Non-pigmented ciliary epithelial cell (primary cell): ENCODE measurements at regions not wholly inside any gene's neighbourhood (a gene's known extent, or its start where the extent isn't known, plus 50 kb on each side); places are given as distances from the start of the nearest gene placed in this dataset.

ENCODE experiments used
- DNase-seq: peaks from one replicate; pipeline ENCODE4 v3.0.0-alpha.2; 2010; ENCODE audit warnings: low read depth

DNA sequence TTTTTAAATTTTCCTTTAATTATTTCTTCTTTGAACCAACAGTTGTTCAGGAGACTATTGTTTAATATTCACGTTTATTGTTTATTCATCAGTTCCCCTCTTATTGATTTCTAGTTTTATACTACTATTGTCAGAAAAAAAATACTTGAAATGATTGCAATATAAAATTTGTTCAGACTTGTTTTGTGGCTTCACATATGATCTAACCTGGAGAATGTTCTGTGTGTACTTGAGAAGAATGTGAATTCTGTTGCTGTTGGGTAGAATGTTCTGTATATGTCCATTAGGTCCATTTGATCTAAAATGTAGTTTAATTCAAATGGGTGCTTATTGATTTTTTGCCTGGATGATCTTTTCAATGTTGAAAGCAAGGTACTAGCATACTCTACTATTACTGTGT lies 408.7 kb upstream of the RIOK2 start:
- DNase-seq = no peak

GRCh38 chr5:97600486-97600885 lies 417.4 kb upstream of the RIOK2 start:
- DNase-seq = no peak

GRCh38 chr5:97601651-97602050 lies 418.6 kb upstream of the RIOK2 start:
- no peak for DNase-seq

DNA sequence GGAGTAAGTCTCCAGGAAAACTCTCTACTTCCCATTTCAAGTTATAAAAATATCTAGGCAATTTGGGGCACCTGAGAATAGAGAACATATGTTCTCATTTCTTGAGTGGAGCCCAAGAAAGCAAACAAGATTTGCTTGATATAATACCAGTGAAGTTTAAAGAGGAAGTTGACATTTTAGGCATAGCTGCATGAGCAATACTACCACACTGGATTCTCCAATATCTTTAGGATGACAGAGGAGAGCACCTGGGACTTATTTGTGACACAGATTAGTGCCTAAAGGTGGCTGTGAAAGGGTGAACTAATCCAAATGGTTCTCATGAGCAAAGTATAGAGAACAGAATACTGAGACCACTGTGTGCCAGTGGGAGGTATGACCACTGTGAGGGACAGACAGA lies 423.5 kb upstream of the RIOK2 start:
- no peak for DNase-seq

- no peak for DNase-seq
Observed at GRCh38 chr5:97608501-97608900, 425.5 kb upstream of the RIOK2 start.

GRCh38 chr5:97618721-97619120 lies 435.7 kb upstream of the RIOK2 start:
- DNase-seq = no peak

- no peak for DNase-seq
Observed at GRCh38 chr5:97623441-97623840, 440.4 kb upstream of the RIOK2 start.

- no peak for DNase-seq
Observed at GRCh38 chr5:97624886-97625285, 441.8 kb upstream of the RIOK2 start.

GRCh38 chr5:97627272-97627671 lies 444.2 kb upstream of the RIOK2 start:
- DNase-seq = no peak

DNA sequence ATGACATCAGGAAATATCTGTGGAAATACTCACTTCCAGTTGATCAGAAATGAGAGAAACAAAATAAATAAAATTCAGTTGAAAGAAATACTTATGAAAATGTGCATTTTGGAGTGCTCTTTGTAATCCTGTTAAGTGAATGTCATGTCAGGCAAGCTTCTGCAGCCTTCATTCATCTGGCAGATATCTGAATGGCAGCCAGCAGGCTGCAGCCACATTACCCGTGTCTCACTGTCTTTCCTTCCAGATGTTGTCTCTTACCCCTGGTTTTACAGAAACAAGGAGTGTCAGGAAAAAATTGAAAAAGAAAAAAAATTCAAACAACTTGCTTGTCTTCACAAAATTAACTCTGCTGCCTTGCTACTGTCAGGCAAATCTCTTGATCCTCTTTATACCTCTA lies 445.0 kb upstream of the RIOK2 start:
- no peak for DNase-seq

GRCh38 chr5:97628807-97629206 lies 445.8 kb upstream of the RIOK2 start:
- no peak for DNase-seq

- DNase-seq = peak; percentile 75
Observed at GRCh38 chr5:97629276-97629675, 446.2 kb upstream of the RIOK2 start.

GRCh38 chr5:97635553-97635952 lies 452.5 kb upstream of the RIOK2 start:
- no peak for DNase-seq

DNA sequence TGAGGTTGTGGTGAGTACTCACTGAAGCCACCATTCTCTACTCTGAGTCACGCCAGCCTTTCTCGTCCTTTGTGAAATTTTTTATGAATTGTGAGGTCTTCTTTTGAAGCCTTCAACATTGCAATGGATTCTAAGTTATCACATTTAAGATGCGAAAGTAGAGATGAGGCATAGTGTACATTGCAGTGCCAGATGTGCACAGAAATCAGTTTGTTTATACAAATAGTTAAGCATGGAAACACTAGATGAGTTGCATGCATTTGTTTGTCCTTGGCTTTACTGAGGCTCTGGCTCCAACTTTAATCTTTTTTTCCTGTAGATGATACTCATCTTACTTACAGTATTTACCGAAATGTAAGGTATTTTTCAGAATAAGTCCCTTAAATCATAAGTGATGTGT lies 453.7 kb upstream of the RIOK2 start:
- DNase-seq = no peak

GRCh38 chr5:97641081-97641480 lies 458.0 kb upstream of the RIOK2 start:
- DNase-seq = no peak

- DNase-seq = no peak
Observed at GRCh38 chr5:97644206-97644605, 461.2 kb upstream of the RIOK2 start.

- no peak for DNase-seq
Observed at GRCh38 chr5:97644896-97645295, 461.8 kb upstream of the RIOK2 start.

GRCh38 chr5:97657239-97657638 lies 474.2 kb upstream of the RIOK2 start:
- no peak for DNase-seq

DNA sequence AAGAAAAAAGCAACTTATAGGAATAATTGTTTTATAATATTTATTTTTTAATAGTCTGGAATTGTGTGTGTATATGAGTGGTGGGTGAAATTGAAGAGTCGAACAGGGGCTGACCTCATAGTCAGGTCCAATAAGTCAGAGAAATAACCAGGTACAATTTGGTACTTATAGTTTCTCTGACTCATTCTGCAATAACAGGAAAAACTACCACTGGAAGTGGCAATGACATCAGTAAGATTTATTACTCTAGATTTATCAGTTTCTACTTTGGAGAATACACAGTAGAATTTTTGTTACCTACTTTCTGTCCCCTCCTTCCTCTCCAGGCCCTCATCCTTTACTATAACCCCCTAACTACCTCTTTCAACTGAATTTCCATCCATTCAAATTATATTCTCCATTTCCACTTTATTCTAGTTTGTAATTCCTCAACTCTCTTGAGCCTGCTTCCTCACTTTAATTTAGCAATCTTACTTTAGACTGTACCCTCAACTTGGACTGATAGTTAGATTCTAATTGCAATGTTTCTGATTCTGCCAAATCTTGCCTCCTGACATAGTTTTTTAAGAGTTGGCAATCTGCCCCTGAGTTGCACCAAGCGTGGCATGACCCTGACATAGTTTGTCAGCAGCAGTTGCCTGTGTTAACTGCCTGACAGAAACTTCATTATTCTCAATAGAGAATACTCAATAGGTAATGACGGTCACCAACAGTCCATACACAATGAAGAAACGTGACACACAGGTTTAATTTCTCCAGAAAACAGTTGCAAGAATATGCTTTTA lies 475.3 kb upstream of the RIOK2 start:
- DNase-seq = no peak

DNA sequence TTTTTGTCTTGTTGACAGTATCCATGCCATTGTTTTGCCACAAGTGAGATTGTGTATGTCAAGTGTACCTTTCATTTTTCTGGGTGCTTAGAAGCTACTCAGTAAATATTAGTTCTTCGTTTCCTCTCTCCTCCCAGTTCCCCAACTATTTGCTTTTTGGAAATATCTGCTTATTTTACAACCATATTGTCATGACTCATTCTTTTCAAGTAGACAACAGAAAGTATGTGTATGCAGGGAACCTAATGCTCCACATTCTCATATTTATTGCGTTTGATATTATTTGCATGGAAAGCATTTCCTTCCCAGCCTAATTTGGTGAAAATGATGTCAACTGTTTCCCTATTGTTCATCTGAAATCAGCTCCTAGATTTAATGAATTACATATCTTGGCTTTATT lies 483.7 kb upstream of the RIOK2 start:
- DNase-seq = no peak

DNA sequence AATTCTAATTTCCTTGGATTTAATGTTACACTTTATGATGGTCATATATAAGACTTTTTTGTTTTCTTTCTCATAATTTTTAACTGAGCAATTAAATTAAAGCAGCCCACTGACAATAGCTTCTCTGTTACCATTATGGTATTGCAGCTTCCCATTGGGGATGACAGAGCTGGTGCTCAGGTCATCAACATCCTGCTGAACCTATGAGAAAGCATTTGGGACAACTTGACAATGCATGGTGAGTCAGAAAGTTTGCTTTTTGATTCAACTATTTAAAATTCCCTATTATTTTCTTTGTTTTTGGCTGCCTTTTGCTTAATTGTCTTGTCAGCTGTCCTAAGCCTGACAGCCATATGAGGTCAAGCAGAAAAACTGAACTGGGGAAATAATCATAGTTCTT lies 487.4 kb upstream of the RIOK2 start:
- DNase-seq = no peak

GRCh38 chr5:97676608-97677007 lies 493.6 kb upstream of the RIOK2 start:
- DNase-seq = no peak

GRCh38 chr5:97694091-97694490 lies 511.0 kb upstream of the RIOK2 start:
- no peak for DNase-seq

DNA sequence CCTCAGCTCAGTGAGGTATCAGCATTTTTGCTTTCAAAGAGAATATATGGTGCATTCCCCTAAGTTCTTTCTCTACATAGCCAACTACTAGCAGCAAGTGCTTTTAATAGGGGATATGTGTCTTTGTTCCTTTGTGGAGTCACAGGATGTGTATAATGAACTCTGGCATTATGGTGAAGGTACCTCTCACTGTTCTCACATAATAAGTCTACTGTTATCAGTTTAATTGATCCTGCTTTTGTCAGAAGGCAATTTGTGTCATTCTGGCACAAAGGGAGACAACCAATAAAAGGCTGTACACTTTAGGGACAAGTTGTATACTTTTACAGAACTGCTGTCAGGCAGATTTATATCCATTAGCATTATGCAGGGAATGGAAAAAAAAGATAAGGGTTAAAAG lies 531.4 kb upstream of the RIOK2 start:
- no peak for DNase-seq
